ENCODE measurements at regions not wholly inside any gene's neighbourhood (a gene's known extent, or its start where the extent isn't known, plus 50 kb on each side); places are given as distances from the start of the nearest gene placed in this dataset.

GRCh38 chr1:87632232-87632631, 303.6 kb downstream of the LMO4 start:
- TF ChIP-seq CTCF (IDR thresholded peaks at IDR 0.05; ENCODE audit: insufficient read depth, low read depth, low read length): no peak
- no peak for TF ChIP-seq EZH2 (IDR thresholded peaks at IDR 0.05; ENCODE audit: insufficient read depth, low read length)
